HG03432 (cell line): ENCODE measurements at regions not wholly inside any gene's neighbourhood (a gene's known extent, or its start where the extent isn't known, plus 50 kb on each side); places are given as distances from the start of the nearest gene placed in this dataset.
"Not testable (repeated sequence)": the region's sequence is repeated elsewhere in the genome, so short reads cannot be mapped to it uniquely, and the experiment has no call there.

Source experiments
- ATAC-seq: cut with Tn5 transposase; IDR thresholded peaks from one replicate; pipeline ENCODE4 v1.9.1; 2021; ENCODE audit warnings: mild to moderate bottlenecking, moderate library complexity; ENCODE audit not compliant: unreplicated experiment

- ATAC-seq, result not testable (repeated sequence)
Measured at GRCh38 chr2:87691899-87692592, 55.8 kb upstream of the PLGLB2 start.

GRCh38 chr2:87692914-87693313 is 55.0 kb upstream of the PLGLB2 start:
- ATAC-seq, result not testable (repeated sequence)

DNA sequence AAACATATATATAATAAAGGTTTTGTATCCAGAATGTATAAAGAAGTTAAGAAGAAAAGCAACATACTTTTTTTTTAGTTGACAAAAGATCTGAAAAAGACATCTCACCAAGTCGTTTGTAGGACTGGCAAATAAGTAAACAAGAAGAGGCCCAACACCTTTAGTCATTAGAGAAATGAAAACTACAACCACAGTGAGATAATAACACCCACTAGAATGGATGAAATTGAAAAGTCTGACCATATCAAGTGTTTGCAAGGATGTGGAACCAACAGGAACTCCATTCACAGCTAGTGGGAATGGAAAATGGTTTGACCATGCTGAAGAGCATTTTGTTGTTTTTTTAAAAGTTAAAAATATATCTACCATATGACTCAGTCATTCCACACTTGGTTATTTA is 54.0 kb upstream of the PLGLB2 start:
- ATAC-seq, result not testable (repeated sequence)

DNA sequence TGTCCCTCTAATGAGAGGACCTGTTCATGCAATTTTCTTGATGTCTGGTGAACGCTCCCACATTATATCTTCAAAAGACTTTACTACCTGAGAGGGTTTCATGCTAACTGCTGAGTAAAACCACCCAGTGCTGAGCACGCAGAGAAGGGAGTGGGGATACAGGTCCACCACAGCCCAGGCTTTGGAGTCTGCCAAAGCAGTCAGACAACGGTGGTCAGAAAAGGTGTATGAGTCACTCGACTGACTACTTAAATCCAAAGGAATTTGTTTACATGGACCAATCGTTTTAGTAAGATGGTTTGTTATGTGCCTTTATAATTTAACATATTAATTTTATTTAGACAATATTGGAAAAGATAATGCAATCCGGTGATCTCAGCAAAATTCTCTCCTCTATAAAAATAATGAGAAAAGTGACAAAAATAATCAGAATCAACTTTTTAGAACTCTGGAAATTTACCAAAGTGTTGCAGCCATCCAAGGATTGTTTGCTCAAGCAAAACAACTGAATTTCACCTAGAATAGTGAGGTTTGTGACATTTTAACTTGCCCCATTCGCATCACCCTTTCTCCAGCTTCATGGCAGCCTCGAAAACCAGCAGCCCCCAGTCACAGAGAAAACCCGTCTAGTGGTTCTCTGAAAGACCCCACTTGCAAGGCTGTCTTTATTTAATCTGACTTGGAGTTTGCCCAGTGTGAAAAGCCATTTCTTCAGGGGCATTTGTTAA is 52.1 kb upstream of the PLGLB2 start:
- not testable (repeated sequence) for ATAC-seq
